Fibroblast of pulmonary artery (primary cell): ENCODE measurements at regions not wholly inside any gene's neighbourhood (a gene's known extent, or its start where the extent isn't known, plus 50 kb on each side); places are given as distances from the start of the nearest gene placed in this dataset.

Source experiments
- DNase-seq: peaks from one replicate; pipeline ENCODE4 v3.0.0-alpha.2; 2010; ENCODE audit warnings: low read depth
- H3K4me3 ChIP-seq: replicated peaks from 2 replicates; pipeline ENCODE4 v1.5.1; 2011; ENCODE audit warnings: low read depth, mild to moderate bottlenecking, control low read depth, low read length, moderate library complexity
- TF ChIP-seq, protein P1 (sequence below): IDR thresholded peaks from 2 replicates; pipeline ENCODE4 v1.5.1; 2011; ENCODE audit warnings: mild to moderate bottlenecking, control low read depth, low read length, inconsistent platforms; ENCODE audit errors: missing control alignments

DNA sequence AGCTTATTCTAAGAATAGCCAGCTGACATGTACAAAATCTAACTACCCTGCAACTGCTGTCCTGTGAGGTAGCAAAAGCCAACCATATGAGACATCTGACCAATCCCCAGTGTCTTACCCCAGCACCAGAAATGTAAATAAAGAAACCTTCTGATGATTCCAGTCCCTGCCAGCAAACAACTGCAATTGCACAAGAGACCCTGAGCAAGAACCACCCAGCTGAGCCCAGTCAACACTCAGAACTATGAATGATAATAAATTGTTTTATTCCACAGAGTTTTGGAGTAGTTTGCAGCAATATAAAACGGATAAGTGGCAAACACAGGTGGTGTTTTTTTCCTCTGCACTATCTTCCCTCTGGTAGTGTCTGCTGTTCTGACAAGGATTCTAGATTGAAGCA, 94.9 kb downstream of the ERCC5 start:
- DNase-seq: no peak
- TF ChIP-seq, protein P1, sequence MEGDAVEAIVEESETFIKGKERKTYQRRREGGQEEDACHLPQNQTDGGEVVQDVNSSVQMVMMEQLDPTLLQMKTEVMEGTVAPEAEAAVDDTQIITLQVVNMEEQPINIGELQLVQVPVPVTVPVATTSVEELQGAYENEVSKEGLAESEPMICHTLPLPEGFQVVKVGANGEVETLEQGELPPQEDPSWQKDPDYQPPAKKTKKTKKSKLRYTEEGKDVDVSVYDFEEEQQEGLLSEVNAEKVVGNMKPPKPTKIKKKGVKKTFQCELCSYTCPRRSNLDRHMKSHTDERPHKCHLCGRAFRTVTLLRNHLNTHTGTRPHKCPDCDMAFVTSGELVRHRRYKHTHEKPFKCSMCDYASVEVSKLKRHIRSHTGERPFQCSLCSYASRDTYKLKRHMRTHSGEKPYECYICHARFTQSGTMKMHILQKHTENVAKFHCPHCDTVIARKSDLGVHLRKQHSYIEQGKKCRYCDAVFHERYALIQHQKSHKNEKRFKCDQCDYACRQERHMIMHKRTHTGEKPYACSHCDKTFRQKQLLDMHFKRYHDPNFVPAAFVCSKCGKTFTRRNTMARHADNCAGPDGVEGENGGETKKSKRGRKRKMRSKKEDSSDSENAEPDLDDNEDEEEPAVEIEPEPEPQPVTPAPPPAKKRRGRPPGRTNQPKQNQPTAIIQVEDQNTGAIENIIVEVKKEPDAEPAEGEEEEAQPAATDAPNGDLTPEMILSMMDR: no peak
- no peak overlapping the region for H3K4me3 ChIP-seq

DNA sequence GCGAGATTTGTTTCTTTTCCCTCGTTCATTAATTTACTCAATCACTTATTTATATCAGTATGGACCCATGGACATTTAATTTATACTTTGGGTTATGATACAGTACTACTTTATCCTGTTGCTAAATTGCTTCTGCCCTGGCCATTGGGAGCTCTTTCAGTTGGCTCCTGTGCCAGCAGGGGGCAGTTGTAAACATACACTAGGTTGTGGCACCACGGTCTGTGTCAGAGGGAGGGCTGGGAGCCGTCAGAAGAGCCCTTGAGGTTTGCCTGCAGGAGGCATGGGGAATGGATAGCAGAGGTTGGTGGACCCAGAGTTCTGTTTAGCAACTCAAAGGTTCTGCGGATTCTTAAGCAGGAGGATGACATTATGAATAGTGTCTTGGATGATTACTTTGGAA, 94.3 kb downstream of the ERCC5 start:
- no peak for DNase-seq
- TF ChIP-seq, protein P1: no peak
- no peak overlapping the region for H3K4me3 ChIP-seq

DNA sequence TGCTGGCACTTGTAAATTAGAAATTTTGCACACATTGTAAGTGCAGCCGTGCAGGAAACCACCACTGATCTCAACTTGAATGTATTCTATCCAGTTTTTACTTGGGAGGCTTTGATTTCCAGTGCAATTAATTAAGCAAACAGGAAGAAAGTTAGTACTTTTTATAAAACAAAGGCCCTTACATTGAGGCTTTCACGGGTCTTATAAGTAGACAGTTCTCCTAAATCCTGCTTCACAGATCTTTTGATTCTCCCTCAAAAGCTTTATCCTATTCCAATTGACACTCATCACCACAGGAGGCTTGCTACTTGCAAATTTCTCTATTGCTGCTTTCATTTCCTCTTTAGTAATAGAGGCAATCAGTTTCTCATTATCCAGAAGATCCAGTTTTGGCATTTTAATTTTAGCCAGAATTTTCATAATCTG, 90.1 kb downstream of the ERCC5 start:
- no peak for DNase-seq
- TF ChIP-seq, protein P1: no peak
- H3K4me3 ChIP-seq: no peak overlapping the region

DNA sequence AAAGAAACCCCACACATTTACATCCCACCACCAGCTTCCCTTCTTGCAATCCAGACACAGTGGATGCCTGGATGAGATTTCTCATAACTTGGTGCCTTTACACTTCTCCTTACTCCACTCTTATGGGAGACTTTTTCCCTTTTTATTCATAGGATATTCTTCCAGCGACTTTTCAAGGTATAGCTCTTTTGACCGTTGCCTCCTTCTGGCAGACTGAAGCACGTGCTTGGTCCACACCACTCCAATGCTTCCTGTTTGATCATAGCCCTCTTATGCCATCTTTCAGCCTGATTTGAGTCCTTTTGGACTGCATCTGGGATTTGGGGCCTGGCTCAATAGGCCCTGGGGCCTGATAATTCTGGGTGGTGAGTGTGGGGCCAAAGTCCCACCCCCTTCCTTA, 87.7 kb downstream of the ERCC5 start:
- no peak for DNase-seq
- H3K4me3 ChIP-seq: no peak overlapping the region
- TF ChIP-seq, protein P1: no peak

DNA sequence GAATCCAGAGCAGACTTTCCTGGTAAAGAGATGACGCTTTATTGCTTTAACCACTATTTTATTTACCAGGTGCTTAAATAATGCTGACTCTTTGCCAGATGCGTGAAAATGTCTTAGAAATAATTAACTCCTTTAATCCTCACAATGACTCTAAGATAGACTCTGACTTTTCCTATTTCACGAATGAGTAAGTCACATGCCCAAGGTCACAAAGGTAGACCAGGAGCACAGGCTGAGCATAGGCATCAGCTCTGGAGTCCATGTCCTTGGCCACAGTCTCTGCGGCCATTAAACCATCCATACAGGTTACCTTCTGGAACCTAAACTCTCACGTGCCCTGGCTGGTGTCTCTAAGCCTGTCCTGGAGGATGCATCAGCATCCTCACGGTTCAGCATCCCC, 87.3 kb downstream of the ERCC5 start:
- no peak for DNase-seq
- TF ChIP-seq, protein P1: no peak
- H3K4me3 ChIP-seq: no peak overlapping the region

DNA sequence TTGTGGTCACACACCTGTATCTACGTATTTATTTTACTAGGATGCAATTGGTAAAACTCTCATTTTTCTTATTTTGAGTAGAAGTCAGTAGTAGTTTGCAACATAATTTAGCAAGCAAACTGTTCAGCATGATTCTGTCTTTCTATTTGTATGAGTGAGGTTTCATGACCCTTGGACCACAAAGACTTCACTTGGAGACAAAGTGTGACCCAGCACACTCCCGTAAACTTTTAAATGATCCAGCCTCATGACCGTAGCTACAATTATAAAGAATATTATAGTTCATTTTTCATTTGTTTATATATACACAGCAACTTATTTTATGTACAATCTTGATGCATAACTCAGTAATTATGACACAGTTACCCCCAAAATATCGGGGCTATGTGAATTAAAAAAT, 86.5 kb downstream of the ERCC5 start:
- DNase-seq: no peak
- H3K4me3 ChIP-seq: no peak overlapping the region
- TF ChIP-seq, protein P1: no peak

DNA sequence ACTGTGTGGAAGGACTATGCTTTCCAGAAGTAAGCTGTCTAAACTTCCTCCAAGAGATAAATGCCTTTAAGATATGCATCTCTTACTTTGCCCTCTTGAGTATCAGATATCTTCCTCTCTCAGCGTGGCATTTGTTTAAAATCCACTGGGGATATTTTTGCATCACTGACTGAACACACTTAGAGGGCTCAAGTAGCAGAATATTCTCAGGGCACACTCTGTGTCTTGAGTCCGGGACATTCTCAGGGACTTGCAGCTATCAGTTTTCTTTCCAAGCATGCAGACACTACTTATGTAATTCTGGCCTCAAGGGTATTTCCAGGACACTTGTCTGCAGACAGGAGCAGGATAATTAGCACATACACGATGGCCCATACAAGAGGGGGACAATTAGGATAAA, 84.7 kb downstream of the ERCC5 start:
- no peak for DNase-seq
- TF ChIP-seq, protein P1: no peak
- H3K4me3 ChIP-seq: no peak overlapping the region
